Nephron (organoid): ENCODE measurements at regions not wholly inside any gene's neighbourhood (a gene's known extent, or its start where the extent isn't known, plus 50 kb on each side); places are given as distances from the start of the nearest gene placed in this dataset.

Experiments
- H3K27ac Mint-ChIP-seq, 3 experiments: 2 replicates each; pipeline ENCODE4 v1.8.0; 2020; ENCODE audit warnings: mixed read lengths in 3 of 3, mild to moderate bottlenecking in 2 of 3, moderate library complexity in 1 of 3
- H3K27me3 Mint-ChIP-seq: 2 replicates; pipeline ENCODE4 v1.8.0; 2021; ENCODE audit warnings: low read depth, mild to moderate bottlenecking, moderate library complexity, mixed read lengths
- H3K36me3 Mint-ChIP-seq: 2 replicates; pipeline ENCODE4 v1.8.0; 2020; ENCODE audit warnings: low read depth, mixed read lengths
- H3K4me1 Mint-ChIP-seq: 2 replicates; pipeline ENCODE4 v1.8.0; 2020; ENCODE audit warnings: mixed read lengths
- H3K4me3 Mint-ChIP-seq, 3 experiments: 2 replicates each; pipeline ENCODE4 v1.8.0; 2020; ENCODE audit warnings: mild to moderate bottlenecking in 3 of 3, mixed read lengths in 3 of 3, moderate library complexity in 2 of 3
- H3K9me3 Mint-ChIP-seq: 2 replicates; pipeline ENCODE4 v1.8.0; 2020; ENCODE audit warnings: mixed read lengths
- CTCF ChIP-seq, 3 experiments: fragments of 200-600 bp; sonication (generic); IDR thresholded peaks; one replicate each; pipeline ENCODE4 v1.5.0; 2021; ENCODE audit warnings: antibody characterized with exemption in 3 of 3; ENCODE audit not compliant: unreplicated experiment in 3 of 3

- H3K27me3 Mint-ChIP-seq: no peaks in the 10 kb centered on the region
- H3K4me1 Mint-ChIP-seq: peaks cover 24% of the 10 kb centered on the region
- no peak for TF ChIP-seq CTCF (IDR thresholded peaks at IDR 0.05; ENCODE audit: unreplicated experiment in 3 of 3)
- H3K36me3 Mint-ChIP-seq: no peaks in the 10 kb centered on the region
- peak overlapping the region; percentile 48 to 63 (median 62) for H3K27ac Mint-ChIP-seq
- peaks cover 5% of the 10 kb centered on the region for H3K9me3 Mint-ChIP-seq
- H3K4me3 Mint-ChIP-seq: no peak overlapping the region
Observed at GRCh38 chr21:15204970-15205286, 140.1 kb upstream of the NRIP1 start.

DNA sequence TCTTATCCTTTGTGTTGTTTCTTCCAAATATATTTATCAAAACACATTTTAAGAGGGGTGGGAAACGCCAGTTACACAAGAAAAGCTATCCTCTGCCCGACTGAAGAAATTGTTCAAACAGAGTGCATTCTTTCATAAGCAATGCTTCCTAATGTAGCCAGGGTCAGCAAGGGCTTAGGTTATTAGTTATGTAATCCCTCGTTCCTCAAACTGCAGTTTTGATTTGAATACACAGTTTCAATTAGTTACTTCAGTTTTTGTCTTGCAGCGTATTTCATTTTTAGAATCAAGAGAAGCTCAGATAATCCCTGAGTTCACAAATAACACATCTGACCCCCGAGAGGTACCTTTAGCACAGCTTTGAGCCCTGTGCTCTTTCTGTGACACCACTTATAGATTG, 141.7 kb upstream of the NRIP1 start:
- Mint-ChIP-seq H3K9me3 (peaks cover 5% of the 10 kb centered on the region), H3K27ac (no peak overlapping the region), H3K27me3 (no peaks in the 10 kb centered on the region), H3K4me3 (no peak overlapping the region), H3K4me1 (peaks cover 24% of the 10 kb centered on the region), H3K36me3 (no peaks in the 10 kb centered on the region)
- TF ChIP-seq CTCF (IDR thresholded peaks at IDR 0.05; ENCODE audit: unreplicated experiment in 3 of 3): no peak

DNA sequence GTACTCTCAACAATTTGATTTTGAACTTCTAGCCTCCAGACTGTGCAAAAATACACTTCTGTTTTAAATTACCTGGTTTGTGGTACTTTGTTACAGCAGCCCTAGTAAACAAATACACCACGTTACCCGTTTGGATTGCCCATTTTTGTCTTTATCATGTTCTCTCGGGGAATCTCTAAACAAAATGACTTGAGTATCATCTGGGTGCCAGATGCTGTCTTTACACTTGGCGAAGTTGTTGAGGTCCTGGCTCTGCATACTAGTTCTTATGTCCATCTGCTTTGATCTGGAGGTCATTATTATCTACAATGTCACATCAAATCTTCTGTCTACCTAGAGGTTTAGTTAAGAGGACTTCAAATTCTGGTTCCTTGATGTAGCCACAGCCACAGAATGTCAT, 142.4 kb upstream of the NRIP1 start:
- no peak for TF ChIP-seq CTCF (IDR thresholded peaks at IDR 0.05; ENCODE audit: unreplicated experiment in 3 of 3)
- peaks cover 5% of the 10 kb centered on the region for H3K9me3 Mint-ChIP-seq
- no peaks in the 10 kb centered on the region for H3K36me3 Mint-ChIP-seq
- H3K27ac Mint-ChIP-seq: no peak overlapping the region
- H3K4me1 Mint-ChIP-seq: peaks cover 24% of the 10 kb centered on the region
- no peaks in the 10 kb centered on the region for H3K27me3 Mint-ChIP-seq
- H3K4me3 Mint-ChIP-seq: no peak overlapping the region

GRCh38 chr21:15207635-15208370, 143.0 kb upstream of the NRIP1 start:
- Mint-ChIP-seq H3K4me3 (no peak overlapping the region), H3K36me3 (no peaks in the 10 kb centered on the region), H3K9me3 (peaks cover 5% of the 10 kb centered on the region), H3K27me3 (no peaks in the 10 kb centered on the region), H3K27ac (no peak overlapping the region), H3K4me1 (peaks cover 20% of the 10 kb centered on the region)
- TF ChIP-seq CTCF (IDR thresholded peaks at IDR 0.05; ENCODE audit: unreplicated experiment in 3 of 3): no peak

DNA sequence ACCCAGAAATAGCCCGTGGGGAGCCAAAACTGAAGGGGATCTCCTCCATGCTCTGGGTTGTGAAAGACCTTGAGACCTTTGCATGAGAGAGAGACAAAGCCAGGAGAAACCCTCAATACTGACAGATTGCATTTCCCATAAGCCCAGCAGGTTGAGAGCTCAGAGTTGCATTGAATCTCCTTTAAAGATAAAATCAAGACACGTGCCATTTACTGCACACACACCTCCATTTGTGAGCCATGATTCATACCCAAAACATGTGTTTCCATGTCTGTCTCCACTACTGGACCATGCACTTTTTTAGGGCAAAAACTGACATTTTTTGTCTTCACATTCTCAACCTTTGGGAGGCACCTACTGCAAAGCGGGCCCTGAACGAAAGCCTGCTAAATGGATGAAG, 144.0 kb upstream of the NRIP1 start:
- TF ChIP-seq CTCF (IDR thresholded peaks at IDR 0.05; ENCODE audit: unreplicated experiment in 3 of 3): no peak
- Mint-ChIP-seq H3K4me1 (peaks cover 19% of the 10 kb centered on the region), H3K9me3 (peaks cover 5% of the 10 kb centered on the region), H3K36me3 (no peaks in the 10 kb centered on the region), H3K4me3 (no peak overlapping the region), H3K27ac (no peak overlapping the region), H3K27me3 (no peaks in the 10 kb centered on the region)

GRCh38 chr21:15209224-15209623, 144.4 kb upstream of the NRIP1 start:
- no peak for TF ChIP-seq CTCF (IDR thresholded peaks at IDR 0.05; ENCODE audit: unreplicated experiment in 3 of 3)
- Mint-ChIP-seq H3K9me3 (peaks cover 5% of the 10 kb centered on the region), H3K4me3 (no peak overlapping the region), H3K27me3 (no peaks in the 10 kb centered on the region), H3K4me1 (peaks cover 19% of the 10 kb centered on the region), H3K27ac (peak overlapping the region in 1 of 3 experiments; percentile 3), H3K36me3 (no peaks in the 10 kb centered on the region)
